ENCODE measurements at regions not wholly inside any gene's neighbourhood (a gene's known extent, or its start where the extent isn't known, plus 50 kb on each side); places are given as distances from the start of the nearest gene placed in this dataset.

DNA sequence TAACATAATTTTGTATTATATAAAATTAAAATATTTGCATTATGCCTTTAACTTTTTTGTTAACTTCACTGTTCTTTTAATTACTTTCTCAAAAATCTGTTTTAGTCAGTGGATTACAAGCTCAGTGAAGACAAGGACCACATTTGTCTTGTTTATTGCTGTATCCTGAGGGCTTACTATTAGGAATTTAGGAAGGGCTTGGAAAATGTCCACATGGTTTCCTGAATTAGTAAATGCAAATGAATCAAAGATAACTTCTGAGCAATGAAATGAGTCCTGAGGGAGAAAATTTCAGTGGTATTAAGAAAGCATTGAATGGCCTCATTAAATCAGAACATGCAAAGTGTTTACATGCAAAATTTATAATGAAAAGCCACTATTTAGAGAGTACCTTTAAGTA lies 1293.2 kb upstream of the GOT2 start (continued):
- TF ChIP-seq ZNF462 (CRISPR knock-in tag; IDR thresholded peaks at IDR 0.05) (no peak), JUNB (IDR thresholded peaks at IDR 0.05; ENCODE audit: unreplicated experiment) (no peak), EZH2phosphoT487 (IDR thresholded peaks at IDR 0.05; ENCODE audit: unreplicated experiment) (no peak)

- Mint-ChIP-seq H3K4me3 (no peak overlapping the region), H3K9me3 (peaks cover 21% of the 10 kb centered on the region), H3K27ac (no peak overlapping the region), H3K36me3 (ENCODE audit: low read depth) (peaks cover 22% of the 10 kb centered on the region), H3K27me3 (ENCODE audit: insufficient read depth, low read depth, poor library complexity) (no peaks in the 10 kb centered on the region), H3K4me1 (no peaks in the 10 kb centered on the region)
- Histone ChIP-seq H4K20me1 (replicated peaks; ENCODE audit: insufficient read depth) (no peaks in the 10 kb centered on the region), H3K27me3 (ENCODE audit: insufficient read depth) (no peaks in the 10 kb centered on the region), H3K4me2 (no peak overlapping the region), H3K27ac (ENCODE audit: low read depth) (no peak overlapping the region), H3K9me2 (ENCODE audit: insufficient read depth) (no peaks in the 10 kb centered on the region; the same call in 1 of the 2 replicates), H3K4me1 (ENCODE audit: insufficient read depth) (no peaks in the 10 kb centered on the region), H3K79me2 (replicated peaks; ENCODE audit: insufficient read depth) (no peaks in the 10 kb centered on the region), H3K4me3 (no peak overlapping the region), H3F3A (replicated peaks; ENCODE audit: low read depth) (no peaks in the 10 kb centered on the region), H3K36me3 (ENCODE audit: insufficient read depth) (no peaks in the 10 kb centered on the region), H2AFZ (no peak overlapping the region)
- DNase-seq (ENCODE audit: low spot score) (no peak), ATAC-seq (no peak)
- TF ChIP-seq, protein P1, sequence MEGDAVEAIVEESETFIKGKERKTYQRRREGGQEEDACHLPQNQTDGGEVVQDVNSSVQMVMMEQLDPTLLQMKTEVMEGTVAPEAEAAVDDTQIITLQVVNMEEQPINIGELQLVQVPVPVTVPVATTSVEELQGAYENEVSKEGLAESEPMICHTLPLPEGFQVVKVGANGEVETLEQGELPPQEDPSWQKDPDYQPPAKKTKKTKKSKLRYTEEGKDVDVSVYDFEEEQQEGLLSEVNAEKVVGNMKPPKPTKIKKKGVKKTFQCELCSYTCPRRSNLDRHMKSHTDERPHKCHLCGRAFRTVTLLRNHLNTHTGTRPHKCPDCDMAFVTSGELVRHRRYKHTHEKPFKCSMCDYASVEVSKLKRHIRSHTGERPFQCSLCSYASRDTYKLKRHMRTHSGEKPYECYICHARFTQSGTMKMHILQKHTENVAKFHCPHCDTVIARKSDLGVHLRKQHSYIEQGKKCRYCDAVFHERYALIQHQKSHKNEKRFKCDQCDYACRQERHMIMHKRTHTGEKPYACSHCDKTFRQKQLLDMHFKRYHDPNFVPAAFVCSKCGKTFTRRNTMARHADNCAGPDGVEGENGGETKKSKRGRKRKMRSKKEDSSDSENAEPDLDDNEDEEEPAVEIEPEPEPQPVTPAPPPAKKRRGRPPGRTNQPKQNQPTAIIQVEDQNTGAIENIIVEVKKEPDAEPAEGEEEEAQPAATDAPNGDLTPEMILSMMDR (conservative IDR thresholded peaks at IDR 0.05; ENCODE audit: low read depth in 2 of 2), result no peak
- TF ChIP-seq CREB1 (CRISPR knock-in tag; IDR thresholded peaks at IDR 0.05; ENCODE audit: low read depth), result no peak
- no peak for TF ChIP-seq ZNF462 (CRISPR knock-in tag; IDR thresholded peaks at IDR 0.05)
- TF ChIP-seq POLR2AphosphoS5 (IDR thresholded peaks at IDR 0.05; ENCODE audit: low read depth), result no peak
These were observed 1279.0 kb upstream of the GOT2 start for GRCh38 chr16:60013076-60013475.
